GDM1 (cell line): ENCODE measurements at regions not wholly inside any gene's neighbourhood (a gene's known extent, or its start where the extent isn't known, plus 50 kb on each side); places are given as distances from the start of the nearest gene placed in this dataset.

Experiments
- DNase-seq: peaks from one replicate; lab custom pipeline; 2025; lab: John Stamatoyannopoulos, UW

DNA sequence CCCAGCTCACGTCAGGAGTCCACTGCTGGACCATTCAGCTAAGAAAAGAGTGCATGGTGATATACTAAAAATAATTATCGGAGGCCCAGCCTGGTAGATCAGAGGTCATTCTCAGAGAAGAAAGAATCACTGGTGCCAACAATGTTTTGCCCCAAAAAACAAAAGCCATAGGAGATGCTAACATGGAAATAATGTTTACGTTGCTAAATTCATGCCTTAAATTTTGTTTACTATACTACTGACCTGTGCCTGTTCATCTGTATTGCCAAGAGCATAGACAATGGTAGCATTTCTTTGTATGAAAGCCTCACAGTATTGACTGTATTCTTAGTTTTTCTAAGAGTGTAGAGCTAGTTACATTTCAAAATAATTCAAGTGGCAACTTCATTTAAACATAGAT lies 138.1 kb upstream of the GPR149 start:
- no peak for DNase-seq

DNA sequence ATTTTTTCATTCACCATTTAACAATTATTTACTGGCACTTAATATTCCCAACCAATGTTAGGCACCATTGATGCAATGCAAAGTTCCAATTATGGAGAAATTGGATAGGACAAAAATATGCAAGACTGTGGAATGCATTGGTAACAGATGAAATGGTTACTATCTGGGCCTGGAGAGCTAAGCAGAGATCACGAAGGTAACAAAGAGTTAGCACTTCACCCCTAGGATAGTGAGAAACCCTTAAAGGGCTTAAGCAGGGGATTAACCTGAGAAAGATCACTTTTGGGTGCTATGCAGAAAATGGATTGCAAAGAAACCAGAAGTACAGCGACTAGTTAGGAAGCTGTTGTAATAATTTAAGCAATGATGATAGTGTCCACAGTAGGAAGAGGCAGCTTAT lies 129.6 kb upstream of the GPR149 start:
- DNase-seq = no peak

DNA sequence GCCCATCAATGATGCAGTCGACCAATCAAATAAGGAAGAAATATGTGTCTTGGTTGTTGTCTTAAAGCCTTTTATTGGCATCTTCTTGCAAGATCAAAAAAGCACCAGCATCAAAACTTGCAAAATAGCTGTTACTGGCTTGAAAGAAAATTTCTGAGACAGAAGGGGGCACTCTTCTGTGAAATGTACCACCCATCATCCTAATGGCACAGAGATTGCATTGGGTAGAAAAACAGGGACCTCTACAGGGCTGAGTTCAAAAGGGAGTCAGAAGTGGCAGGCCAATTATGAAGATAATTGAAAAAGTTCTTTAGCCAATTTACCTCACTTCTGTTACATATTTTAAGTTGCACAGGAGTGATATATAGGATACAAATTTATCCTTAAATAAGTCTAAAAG lies 122.3 kb upstream of the GPR149 start:
- DNase-seq = no peak

DNA sequence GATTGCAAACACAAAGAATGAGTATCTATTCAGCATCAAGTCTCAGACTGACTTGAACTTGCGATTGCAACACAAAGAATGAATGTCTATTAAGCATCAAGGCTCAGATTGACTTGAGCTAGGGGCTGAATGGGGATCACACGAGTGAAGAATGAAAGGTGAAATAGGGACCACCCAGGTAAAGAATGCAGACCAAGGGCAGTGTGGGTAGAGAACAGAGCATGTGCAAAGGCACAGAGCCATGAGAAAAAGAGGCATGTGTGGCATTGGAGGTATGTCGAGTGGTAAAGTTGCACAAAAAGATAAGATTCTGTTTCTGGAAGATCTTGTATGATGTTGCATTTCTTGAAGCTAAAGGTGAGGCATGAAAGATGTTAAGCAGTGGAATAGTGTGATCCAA lies 119.4 kb upstream of the GPR149 start:
- DNase-seq = no peak

DNA sequence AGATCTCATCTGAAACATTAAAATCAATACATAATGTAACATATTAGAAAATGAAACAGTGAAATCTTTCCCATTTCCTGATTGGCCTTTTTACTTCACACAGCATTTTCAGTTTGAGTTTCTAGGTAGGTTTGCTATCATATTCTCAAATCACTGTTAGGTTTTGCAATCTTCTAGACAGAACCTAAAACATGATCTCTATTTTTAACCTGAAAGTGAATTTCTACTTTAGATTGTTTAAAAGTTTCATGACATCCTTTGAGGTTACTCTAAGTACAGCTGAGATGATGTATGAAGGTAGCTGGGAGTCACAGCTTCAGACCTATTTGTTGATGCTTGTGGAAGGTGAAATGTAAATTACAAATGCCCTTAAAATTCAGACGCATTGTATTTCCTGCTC lies 118.4 kb upstream of the GPR149 start:
- no peak for DNase-seq

DNA sequence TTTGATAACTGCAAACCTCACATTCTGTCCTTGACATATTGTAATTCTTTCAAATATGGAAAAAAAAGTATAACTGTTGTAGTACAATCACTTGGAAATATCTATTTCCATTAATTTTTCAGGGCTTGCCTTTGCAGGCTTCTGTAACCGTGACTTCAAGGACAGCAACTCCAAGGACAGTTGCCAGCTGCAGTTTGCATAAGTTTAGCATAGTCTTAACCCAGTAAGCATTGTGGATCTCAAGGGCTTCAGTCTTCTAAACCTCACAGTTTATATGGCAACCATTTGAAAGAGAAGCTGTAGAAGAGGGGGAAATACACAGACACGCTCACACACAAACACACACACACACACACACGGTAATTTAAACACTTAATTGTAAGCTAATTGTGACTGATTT lies 112.8 kb upstream of the GPR149 start:
- no peak for DNase-seq

DNA sequence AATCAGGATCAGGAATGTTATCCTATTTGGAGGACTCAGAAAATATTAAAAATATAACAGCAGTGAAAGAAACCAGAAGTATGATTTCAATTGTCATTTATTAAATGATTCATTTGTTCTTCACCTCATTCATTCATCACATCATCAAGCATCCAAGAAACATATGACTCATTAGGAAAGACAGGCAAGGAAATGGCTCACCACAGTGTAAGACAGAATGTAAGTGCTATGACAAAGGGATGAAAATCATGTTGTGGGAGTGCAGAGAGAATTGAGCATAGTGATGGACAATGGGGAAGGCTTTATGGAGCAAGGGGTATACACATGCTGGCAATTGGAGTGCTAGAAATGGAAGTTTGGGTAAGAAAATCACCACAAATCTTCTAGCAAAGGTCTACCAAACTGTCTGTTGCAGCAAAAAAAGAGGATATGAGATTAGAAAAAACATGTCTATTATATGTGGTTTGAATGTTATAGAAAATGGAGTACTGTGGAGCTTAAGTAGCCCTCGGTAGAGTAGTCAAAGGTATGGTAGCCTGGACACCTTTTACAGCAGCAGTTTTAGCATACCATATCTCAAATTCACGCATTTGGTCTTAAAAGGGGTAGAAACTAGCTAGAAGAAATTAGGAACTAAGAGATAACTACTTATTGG lies 111.1 kb upstream of the GPR149 start:
- no peak for DNase-seq

DNA sequence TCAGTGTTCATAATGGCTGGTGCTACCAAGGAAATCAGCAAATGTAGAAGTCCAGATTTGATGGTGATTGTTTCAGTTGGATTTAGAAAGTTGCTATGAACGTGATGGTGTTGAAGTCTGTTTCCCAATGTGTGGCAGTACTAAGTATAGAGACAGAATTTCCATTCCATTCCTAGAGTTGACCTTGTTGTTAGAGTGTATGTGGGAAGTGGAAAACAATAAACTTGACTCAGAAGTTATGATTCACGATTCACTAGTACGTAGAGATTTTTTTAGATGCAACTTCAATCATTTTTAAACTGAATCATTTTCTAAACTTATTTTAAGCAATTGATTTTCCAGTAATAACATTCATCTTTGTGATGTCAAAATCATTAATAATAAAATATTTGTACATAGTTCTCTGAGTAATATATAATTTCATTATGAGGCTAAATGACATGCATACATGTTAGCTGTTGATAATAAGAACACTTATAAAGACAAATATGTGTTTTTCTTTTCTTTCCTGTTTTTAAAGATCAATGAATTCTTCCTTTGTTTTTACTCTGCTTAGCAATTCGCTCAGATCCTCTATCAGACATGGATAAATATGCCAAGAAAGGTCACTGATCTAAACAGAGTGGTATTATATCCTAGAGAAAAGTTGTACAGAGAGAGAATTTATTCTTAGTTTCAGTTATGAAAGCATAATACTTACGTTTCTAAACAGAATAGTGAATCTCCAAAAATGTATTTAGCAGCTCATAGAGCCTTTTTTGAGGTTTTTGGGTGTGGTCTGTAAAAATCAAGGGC lies 108.8 kb upstream of the GPR149 start:
- no peak for DNase-seq

DNA sequence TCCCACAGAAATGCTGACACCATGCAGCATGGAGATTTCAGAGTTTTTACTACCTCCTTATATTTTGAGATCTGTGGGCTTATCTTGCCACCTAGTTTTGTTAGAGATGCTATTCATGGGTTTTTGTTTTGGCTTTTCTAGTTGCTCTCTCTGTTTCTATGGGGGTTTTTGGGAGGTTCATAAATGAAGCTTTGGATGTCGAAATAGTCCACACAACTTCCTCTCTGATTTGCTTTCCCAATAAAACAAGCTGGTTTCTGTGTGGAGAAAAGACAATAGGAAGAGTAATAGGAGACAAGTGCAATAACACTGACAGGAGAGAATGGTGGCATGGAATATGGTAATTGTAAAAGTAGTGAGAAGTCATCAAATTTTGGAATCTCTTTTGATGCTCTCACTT lies 106.8 kb upstream of the GPR149 start:
- DNase-seq = no peak

DNA sequence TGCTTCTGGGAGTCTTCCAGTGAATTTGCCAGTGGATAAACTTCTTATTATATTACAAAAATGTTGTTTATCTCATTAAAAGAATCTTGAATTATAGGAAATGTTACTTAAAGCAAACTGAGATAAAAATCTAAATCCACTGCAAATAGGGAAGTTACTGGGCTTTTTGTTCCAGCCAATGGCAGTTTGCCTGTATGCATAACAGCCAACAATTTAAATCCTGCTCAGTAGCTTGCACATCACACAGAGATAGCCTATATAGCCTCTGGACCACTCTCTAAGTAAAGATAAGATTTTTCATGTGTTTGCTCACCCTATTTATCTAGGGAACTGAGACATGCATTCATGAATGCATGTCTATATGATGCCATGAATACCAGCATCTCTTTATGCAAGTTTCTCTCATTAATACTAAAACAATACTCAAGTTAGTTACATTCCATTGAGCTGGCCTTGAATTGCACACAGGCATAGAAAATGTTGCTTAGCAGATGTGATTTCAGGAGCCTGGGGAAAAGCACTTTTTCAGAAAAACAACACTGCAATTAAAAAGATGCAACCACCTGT lies 92.1 kb upstream of the GPR149 start:
- no peak for DNase-seq

DNA sequence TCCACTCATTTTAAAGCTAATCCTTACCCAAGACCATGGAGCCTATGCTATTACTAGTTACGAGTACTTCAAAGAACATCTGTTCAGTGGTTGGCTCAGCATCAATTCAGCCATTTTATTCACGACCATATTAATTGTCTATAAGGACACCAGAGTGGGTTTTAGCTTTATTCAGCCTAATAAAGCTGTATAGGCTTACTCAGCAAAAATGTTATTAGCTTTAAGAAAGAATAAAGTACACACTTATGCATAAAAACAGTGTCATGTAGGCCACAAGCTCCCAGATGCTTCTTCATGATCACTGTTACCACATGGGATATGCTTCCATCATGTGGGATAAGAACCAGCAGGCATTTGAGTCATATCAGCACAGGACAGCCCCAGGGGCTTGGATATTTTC lies 87.4 kb upstream of the GPR149 start:
- no peak for DNase-seq

DNA sequence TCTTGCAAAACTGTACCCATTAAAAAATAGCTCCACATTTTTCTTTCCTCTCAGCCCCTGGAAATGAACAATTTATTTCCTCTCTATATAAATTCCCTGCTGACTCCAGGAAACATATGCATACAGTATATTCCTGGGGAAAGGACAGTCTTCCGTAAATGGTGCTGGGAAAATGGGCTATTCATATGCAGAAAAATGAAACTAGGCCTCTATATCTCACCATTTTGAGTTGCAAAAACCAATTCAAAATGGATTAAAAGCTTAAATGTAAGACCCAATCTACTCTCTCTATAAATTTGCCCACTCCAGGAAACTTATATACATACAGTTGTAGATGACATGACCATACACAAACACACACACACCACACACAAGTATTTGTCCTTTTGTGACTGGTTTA lies 85.9 kb upstream of the GPR149 start:
- DNase-seq = no peak

DNA sequence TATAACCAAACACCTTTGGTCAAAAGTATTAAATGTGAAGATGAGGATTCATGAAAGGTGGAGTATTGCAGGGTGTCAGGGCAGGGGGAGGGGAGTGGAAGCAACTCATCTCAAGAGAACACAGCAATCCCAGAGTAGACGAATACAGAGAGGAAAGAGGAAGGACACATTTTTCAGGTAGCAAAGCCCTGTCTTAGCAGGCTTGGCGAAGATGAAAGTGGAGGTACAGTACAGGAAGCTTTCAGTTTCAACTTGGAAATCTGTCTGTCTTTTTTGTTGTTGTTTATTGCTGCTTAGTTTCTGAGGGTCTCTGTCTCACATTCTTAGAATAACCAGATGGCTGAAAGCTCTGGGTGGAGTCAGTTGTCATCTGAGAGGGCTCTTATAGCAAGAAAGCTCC lies 80.8 kb upstream of the GPR149 start:
- DNase-seq = no peak

DNA sequence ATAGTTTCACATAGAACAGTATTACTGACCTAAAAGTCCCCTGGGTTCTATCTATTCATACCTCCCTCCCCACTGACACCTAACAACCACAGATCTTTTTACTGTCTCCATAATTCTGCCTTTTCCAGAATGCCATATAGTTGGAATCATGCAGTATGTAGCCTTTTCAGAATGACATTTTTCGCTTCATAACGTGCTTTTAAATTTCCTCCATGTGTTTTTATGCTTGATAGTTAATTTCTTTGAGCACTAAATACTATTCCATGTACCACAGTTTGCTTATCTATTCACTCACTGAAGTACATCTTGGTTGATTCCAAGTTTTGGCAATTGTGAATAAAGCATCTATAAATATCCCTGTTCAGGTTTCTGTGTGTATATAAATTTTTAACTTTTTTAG lies 77.7 kb upstream of the GPR149 start:
- DNase-seq = no peak

DNA sequence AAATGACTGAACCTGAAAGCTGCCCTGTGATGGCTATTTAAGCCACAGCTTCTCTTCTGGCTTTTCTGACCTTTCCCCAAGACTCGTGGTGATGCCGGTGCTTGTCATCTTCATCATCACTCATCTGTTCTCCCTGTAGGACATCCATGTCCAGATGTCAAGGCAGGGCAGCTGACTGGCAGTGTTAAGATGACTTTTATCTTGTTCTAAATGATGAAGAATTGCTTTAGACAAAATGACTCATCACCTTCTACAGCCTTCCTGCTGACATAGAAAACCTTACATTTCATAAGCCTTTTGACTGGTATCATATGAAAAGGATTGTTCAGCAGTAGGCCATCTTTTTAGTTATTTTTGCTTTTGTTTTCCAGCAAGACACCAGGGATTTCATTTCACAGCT lies 67.0 kb upstream of the GPR149 start:
- no peak for DNase-seq

DNA sequence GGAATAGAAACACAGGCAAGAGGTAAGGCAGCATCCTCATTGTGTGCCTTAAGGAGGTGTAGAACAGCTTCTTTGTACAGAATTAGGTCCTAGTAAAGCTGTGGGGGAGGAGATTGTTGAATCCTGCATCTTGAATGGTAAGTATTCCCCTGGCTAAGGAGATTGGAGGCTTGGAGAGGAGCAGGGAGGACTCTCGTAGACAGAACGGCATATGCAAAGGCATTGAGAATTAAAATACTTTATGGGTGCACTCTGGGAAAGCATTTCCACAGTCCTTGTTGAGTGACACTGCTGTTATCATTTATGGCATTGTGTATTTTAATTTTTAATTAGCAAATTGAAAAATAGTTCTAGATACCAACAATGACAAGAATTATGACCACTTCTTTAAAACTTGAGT lies 66.5 kb upstream of the GPR149 start:
- no peak for DNase-seq

DNA sequence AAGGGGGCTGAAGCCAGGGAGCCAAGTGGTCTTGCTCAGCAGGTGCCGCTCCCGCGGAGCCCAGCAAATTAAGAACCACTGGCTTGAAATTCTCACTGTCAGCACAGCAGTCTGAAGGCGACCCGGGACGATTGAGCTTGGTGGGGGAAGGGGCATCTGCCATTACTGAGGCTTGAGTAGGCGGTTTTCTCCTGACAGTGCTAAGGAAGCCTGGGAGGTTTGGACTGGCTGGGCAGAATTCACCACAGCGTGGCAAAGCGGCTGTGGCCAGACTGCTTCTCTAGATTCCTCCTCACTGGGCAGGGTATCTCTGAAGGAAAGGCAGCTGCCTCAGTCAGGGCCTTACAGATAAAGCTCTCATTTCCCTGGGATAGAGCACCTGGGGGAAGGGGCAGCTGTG lies 57.0 kb upstream of the GPR149 start:
- no peak for DNase-seq

DNA sequence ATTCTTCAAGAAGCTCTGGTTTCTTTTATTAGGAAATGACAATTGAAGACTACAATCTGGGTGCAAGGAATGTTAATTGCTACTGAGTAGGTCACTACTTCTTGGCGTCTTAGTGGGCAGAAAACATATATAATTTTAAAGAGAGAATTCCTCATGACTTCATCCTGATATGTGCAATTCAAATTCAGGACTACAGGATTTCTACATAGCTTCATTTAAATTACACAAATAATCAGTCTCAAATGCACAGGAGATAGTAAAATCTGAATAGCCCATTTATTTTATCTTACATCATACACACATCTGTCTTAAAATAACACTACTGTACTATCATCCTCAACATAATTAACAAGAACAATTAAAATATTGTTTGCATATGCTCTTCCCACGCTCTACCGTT lies 52.5 kb upstream of the GPR149 start:
- no peak for DNase-seq

DNA sequence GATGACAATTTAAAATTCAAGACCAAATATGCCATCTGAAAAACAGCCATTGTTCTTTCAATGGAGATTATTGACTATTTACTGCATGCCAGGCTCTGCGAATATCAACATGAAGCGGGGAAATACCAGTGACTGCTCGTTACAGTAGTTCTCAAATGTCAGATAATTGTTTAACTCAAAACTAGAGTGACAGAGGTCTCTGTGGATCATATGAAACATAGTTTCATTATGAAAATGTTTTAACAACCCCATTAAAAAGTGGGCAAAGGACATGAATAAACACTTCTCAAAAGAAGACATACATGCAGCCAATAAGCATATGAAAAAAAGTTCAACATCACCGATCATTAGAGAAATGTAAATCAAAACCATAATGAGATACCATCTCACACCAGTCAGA lies 50.0 kb upstream of the GPR149 start:
- no peak for DNase-seq
